Mesothelial cell of epicardium (in vitro differentiated cells): ENCODE measurements at regions not wholly inside any gene's neighbourhood (a gene's known extent, or its start where the extent isn't known, plus 50 kb on each side); places are given as distances from the start of the nearest gene placed in this dataset.

Experiments
- DNase-seq, 2 experiments: peaks; one replicate each; pipeline ENCODE4 v3.0.0; 2021; ENCODE audit warnings: low spot score in 2 of 2; ENCODE audit not compliant: unreplicated experiment in 2 of 2
- H3K27ac Mint-ChIP-seq: 2 replicates; pipeline ENCODE4 v1.8.0; 2021; ENCODE audit warnings: mixed read lengths
- H3K27me3 Mint-ChIP-seq: 2 replicates; pipeline ENCODE4 v1.8.0; 2021; ENCODE audit warnings: low read depth, mixed read lengths
- H3K36me3 Mint-ChIP-seq: 2 replicates; pipeline ENCODE4 v1.8.0; 2021; ENCODE audit warnings: mixed read lengths
- H3K4me1 Mint-ChIP-seq: 2 replicates; pipeline ENCODE4 v1.8.0; 2021; ENCODE audit warnings: mixed read lengths
- H3K4me3 Mint-ChIP-seq: 2 replicates; pipeline ENCODE4 v1.8.0; 2021; ENCODE audit warnings: mild to moderate bottlenecking, moderate library complexity, mixed read lengths
- H3K9me3 Mint-ChIP-seq: 2 replicates; pipeline ENCODE4 v1.8.0; 2021; ENCODE audit warnings: mixed read lengths
- TF ChIP-seq, protein P1 (sequence below): fragments of 200-600 bp; sonication (generic); IDR thresholded peaks from one replicate; pipeline ENCODE4 v1.5.0; 2021; ENCODE audit warnings: antibody characterized with exemption; ENCODE audit not compliant: unreplicated experiment

DNA sequence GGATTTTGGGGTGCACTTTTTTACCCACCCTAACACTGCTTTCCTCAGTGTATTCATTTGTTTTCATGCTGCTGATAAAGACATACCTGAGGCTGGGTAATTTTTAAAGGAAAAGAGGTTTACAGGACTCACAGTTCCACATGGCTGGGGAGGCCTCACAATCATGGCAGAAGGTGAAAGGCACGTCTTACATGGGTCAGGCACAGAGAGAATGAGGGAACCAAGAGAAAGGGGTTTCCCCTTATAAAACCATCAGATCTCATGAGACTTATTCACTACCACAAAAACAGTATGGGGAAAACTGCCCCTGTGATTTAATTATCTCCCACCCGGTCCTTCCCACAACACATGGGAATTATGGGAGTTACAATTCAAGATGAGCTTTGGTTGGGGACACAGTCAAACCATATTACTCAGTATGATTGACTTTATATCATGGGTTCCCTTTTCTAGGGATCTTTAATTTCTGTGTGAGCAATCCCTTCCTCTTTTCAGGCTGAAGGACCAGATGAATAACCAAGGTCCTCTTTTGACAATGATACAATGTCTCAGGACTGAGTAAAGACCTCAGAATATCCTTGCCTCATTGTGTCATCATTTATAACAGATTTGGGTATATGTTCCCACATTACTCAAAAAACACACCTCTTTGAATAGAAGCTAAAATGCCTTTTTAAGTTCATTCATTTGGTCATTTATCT, 100.1 kb upstream of the TRIB2 start:
- H3K27me3 Mint-ChIP-seq, result peaks cover 2% of the 10 kb centered on the region
- H3K4me1 Mint-ChIP-seq, result peaks cover 3% of the 10 kb centered on the region
- H3K27ac Mint-ChIP-seq, result no peak overlapping the region
- no peaks in the 10 kb centered on the region for H3K36me3 Mint-ChIP-seq
- no peaks in the 10 kb centered on the region for H3K9me3 Mint-ChIP-seq
- no peak for DNase-seq
- no peak overlapping the region for H3K4me3 Mint-ChIP-seq
- TF ChIP-seq, protein P1, sequence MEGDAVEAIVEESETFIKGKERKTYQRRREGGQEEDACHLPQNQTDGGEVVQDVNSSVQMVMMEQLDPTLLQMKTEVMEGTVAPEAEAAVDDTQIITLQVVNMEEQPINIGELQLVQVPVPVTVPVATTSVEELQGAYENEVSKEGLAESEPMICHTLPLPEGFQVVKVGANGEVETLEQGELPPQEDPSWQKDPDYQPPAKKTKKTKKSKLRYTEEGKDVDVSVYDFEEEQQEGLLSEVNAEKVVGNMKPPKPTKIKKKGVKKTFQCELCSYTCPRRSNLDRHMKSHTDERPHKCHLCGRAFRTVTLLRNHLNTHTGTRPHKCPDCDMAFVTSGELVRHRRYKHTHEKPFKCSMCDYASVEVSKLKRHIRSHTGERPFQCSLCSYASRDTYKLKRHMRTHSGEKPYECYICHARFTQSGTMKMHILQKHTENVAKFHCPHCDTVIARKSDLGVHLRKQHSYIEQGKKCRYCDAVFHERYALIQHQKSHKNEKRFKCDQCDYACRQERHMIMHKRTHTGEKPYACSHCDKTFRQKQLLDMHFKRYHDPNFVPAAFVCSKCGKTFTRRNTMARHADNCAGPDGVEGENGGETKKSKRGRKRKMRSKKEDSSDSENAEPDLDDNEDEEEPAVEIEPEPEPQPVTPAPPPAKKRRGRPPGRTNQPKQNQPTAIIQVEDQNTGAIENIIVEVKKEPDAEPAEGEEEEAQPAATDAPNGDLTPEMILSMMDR, result no peak

DNA sequence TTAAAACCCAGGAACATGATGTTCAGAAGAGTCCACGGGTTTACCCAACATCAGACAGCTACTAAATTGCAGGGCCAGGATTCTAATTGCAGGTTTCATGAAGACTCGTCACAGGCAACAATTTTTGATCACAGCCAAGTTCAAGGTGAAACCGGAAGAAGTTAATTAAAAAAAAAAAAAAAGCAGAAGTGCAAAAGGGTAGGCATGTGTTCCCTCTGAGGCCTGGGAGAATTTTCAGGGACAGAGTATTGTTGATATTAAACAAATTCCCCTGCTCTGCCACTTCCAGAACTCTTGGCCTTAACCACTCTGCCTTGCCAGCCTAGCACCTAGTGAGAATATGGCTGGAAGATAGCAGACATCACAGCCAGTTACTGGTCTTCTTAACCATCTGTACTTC, 99.4 kb upstream of the TRIB2 start:
- peaks cover 2% of the 10 kb centered on the region for H3K27me3 Mint-ChIP-seq

DNA sequence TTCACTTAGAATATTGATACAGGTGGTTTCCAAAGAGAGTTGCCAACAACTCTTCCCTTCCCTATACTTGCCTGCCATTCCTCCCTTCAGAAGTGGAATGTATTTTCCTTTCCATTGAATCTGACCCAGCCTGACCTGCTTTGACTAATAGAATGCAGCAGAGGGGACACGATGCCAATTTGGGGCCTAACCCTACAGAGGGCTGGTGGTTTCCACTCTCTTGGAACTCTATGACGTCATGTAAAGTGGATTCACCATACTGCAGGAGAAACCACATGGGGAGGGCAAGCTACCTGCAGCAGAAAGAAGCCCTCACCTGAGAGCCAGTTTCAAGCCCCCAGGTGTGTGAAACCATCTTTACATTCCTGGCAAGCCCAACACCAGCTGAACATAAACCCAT, 98.9 kb upstream of the TRIB2 start:
- no peak overlapping the region for H3K4me3 Mint-ChIP-seq

More for the DNA sequence above, 99.4 kb upstream of the TRIB2 start:
- H3K27ac Mint-ChIP-seq, result no peak overlapping the region
- DNase-seq, result no peak
- H3K36me3 Mint-ChIP-seq, result no peaks in the 10 kb centered on the region
- H3K9me3 Mint-ChIP-seq, result no peaks in the 10 kb centered on the region
- TF ChIP-seq, protein P1, result no peak
- peaks cover 3% of the 10 kb centered on the region for H3K4me1 Mint-ChIP-seq
- H3K4me3 Mint-ChIP-seq, result no peak overlapping the region

DNA sequence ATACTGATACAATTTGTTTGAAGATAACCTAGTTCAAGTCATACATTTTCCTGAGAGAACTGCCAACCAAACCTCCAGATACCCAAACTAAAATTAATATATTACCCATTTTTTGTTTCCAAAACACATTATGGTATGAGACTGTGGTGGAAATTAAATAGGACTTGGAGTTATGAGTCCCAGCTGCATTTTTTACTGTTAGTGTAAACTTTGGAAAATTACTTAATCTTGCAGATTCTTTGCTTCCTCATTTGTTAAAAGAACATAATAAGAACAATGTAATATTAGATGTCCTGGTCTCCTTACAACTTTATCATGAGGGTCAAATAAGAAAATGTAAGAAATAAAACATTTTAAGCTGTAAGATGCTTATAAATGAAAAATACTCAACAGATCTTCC, 98.2 kb upstream of the TRIB2 start:
- Mint-ChIP-seq H3K36me3 (no peaks in the 10 kb centered on the region), H3K9me3 (no peaks in the 10 kb centered on the region), H3K27ac (no peak overlapping the region), H3K4me1 (peaks cover 2% of the 10 kb centered on the region), H3K27me3 (peaks cover 2% of the 10 kb centered on the region), H3K4me3 (no peak overlapping the region)
- no peak for DNase-seq
- TF ChIP-seq, protein P1, result no peak

More for the DNA sequence above, 98.9 kb upstream of the TRIB2 start:
- Mint-ChIP-seq H3K27ac (no peak overlapping the region), H3K9me3 (no peaks in the 10 kb centered on the region), H3K36me3 (no peaks in the 10 kb centered on the region), H3K27me3 (peaks cover 2% of the 10 kb centered on the region), H3K4me1 (peaks cover 3% of the 10 kb centered on the region)
- TF ChIP-seq, protein P1, result no peak
- DNase-seq, result no peak

DNA sequence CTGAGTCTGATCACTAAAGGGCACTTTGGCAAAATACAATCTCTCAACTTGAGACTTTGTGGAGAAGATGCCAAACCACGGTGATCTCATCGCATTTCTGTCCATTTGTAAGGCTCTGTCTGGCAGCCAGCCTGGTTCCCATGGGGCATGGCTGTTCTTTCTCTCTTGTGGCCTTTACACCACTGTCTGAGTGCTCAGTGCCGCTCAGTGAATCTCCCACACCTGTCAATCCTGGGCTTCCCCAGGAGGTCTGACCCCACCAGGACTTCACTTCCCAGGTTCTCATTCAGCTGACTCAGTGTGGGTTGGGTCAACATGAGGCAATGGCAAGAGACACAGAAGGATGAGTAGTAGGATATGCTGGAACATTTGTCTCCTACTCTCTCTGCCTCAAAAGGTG, 96.8 kb upstream of the TRIB2 start:
- H3K9me3 Mint-ChIP-seq, result no peaks in the 10 kb centered on the region
- DNase-seq, result no peak
- no peak overlapping the region for H3K27ac Mint-ChIP-seq
- peaks cover 2% of the 10 kb centered on the region for H3K27me3 Mint-ChIP-seq
- H3K4me1 Mint-ChIP-seq, result peaks cover 2% of the 10 kb centered on the region
- no peak overlapping the region for H3K4me3 Mint-ChIP-seq
- no peaks in the 10 kb centered on the region for H3K36me3 Mint-ChIP-seq
- TF ChIP-seq, protein P1, result no peak
